ENCODE measurements at regions not wholly inside any gene's neighbourhood (a gene's known extent, or its start where the extent isn't known, plus 50 kb on each side); places are given as distances from the start of the nearest gene placed in this dataset.

DNA sequence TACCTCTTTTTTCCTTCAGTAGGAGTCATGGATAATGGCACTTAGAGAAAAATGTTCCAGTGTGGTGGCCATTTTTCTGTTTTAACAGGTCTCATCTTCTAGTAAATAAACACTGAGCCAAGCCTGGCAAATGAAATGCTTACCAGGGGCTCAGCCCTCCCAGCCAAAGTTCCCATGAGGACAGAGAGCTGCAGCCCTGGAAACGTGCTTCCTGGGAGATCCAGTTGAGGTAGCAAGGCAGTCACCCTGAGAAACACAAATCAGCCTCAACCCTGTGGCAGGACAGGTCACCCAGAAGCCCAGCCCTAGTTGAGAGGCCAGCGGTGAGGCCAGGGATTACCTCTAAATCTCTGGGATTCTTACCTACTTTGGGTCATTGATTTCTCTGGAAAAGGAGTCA is 140.1 kb downstream of the LNPK start:
- ChIA-PET CTCF (no interaction called here), POLR2A (interaction anchor here (0.6 kb wide), 1 partner anchor 1305 kb away, joined by 4 read pairs; no protein-coding TSS in a partner anchor)
- DNase-seq = no peak
- Mint-ChIP-seq H3K27ac (no peak overlapping the region), H3K9me3 (no peaks in the 10 kb centered on the region), H3K36me3 (ENCODE audit: low read depth) (no peaks in the 10 kb centered on the region), H3K4me1 (ENCODE audit: low read depth) (no peaks in the 10 kb centered on the region), H3K27me3 (peaks cover 7% of the 10 kb centered on the region), H3K4me3 (no peak overlapping the region)
- intact Hi-C loops (cut with micrococcal nuclease) = no loop called here
- TF ChIP-seq CTCF (IDR thresholded peaks at IDR 0.05) = no peak
- no peak for ATAC-seq

GRCh38 chr2:175855794-175856453 is 146.1 kb downstream of the LNPK start:
- ATAC-seq (no peak), DNase-seq (no peak)
- TF ChIP-seq CTCF (IDR thresholded peaks at IDR 0.05) = no peak
- CTCF ChIA-PET = no interaction called here
- POLR2A ChIA-PET = no interaction called here
- Mint-ChIP-seq H3K4me1 (ENCODE audit: low read depth) (no peaks in the 10 kb centered on the region), H3K36me3 (ENCODE audit: low read depth) (no peaks in the 10 kb centered on the region), H3K4me3 (no peak overlapping the region), H3K9me3 (no peaks in the 10 kb centered on the region), H3K27me3 (peaks cover 3% of the 10 kb centered on the region), H3K27ac (no peak overlapping the region)
- intact Hi-C loops (cut with micrococcal nuclease) = no loop called here

DNA sequence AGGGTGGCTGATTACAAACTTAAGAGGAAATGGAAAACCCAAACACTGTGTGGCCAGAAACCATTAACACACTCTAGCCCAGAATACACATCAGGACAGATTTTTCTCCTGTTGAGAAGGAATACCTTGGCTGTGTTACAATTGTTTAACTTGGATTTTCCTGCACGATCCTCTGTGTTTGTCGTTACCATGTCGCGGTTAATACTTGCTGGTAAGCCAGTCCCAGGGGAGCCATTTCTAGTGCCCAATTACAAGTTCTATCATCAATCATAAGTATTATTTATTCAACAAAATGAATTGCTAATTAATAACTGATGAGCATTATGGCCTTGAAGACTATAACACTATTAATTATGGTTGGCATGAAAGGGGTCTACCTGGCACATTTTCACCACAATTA is 146.8 kb downstream of the LNPK start:
- H3K36me3 Mint-ChIP-seq (ENCODE audit: low read depth) = no peaks in the 10 kb centered on the region
- no peak overlapping the region for H3K27ac Mint-ChIP-seq
- ChIA-PET POLR2A (no interaction called here), CTCF (no interaction called here)
- no peak overlapping the region for H3K4me3 Mint-ChIP-seq
- intact Hi-C loops (cut with micrococcal nuclease) = no loop called here
- TF ChIP-seq CTCF (IDR thresholded peaks at IDR 0.05) = no peak
- ATAC-seq (no peak), DNase-seq (no peak)
- H3K4me1 Mint-ChIP-seq (ENCODE audit: low read depth) = no peaks in the 10 kb centered on the region
- H3K27me3 Mint-ChIP-seq = peaks cover 6% of the 10 kb centered on the region
- H3K9me3 Mint-ChIP-seq = no peaks in the 10 kb centered on the region

DNA sequence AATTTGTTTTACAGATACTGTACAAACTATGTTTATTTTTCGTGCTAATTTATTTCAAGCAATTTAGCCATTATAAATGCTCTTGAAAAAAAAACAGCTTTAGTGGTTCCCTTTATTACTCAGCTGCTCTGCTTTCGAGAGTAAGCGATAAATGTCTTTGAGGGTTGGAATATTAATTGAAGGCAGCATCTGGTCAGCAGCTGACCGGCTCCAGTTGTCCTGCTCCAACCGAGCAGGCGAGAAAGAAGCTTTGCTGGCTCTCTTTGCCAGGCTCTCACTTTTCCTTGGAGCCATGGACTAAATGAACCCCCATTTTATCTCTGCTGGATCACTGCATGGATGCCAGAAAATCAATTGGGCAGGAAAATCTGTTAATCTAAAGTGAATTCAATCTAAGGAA is 147.4 kb downstream of the LNPK start:
- H3K27me3 Mint-ChIP-seq = peaks cover 6% of the 10 kb centered on the region
- no peaks in the 10 kb centered on the region for H3K4me1 Mint-ChIP-seq (ENCODE audit: low read depth)
- H3K9me3 Mint-ChIP-seq = no peaks in the 10 kb centered on the region
- no peak for TF ChIP-seq CTCF (IDR thresholded peaks at IDR 0.05)
- ATAC-seq (no peak), DNase-seq (no peak)
- no peaks in the 10 kb centered on the region for H3K36me3 Mint-ChIP-seq (ENCODE audit: low read depth)
- H3K27ac Mint-ChIP-seq = no peak overlapping the region
- no peak overlapping the region for H3K4me3 Mint-ChIP-seq
- POLR2A ChIA-PET = no interaction called here
- CTCF ChIA-PET = no interaction called here
- intact Hi-C loops (cut with micrococcal nuclease) = no loop called here

GRCh38 chr2:175854129-175854528 is 147.9 kb downstream of the LNPK start:
- intact Hi-C loops (cut with micrococcal nuclease) = no loop called here
- no peaks in the 10 kb centered on the region for H3K36me3 Mint-ChIP-seq (ENCODE audit: low read depth)
- no peak for TF ChIP-seq CTCF (IDR thresholded peaks at IDR 0.05)
- ChIA-PET POLR2A (no interaction called here), CTCF (no interaction called here)
- DNase-seq (no peak), ATAC-seq (no peak)
- no peak overlapping the region for H3K4me3 Mint-ChIP-seq
- H3K9me3 Mint-ChIP-seq = no peaks in the 10 kb centered on the region
- H3K27ac Mint-ChIP-seq = no peak overlapping the region
- H3K27me3 Mint-ChIP-seq = peaks cover 6% of the 10 kb centered on the region
- H3K4me1 Mint-ChIP-seq (ENCODE audit: low read depth) = no peaks in the 10 kb centered on the region

Measured in activated CD8-positive, alpha-beta T cell treated with anti-CD3 and anti-CD28 coated beads for 36 hours (primary cell).